Lung microvascular endothelial cell (primary cell): ENCODE measurements at regions not wholly inside any gene's neighbourhood (a gene's known extent, or its start where the extent isn't known, plus 50 kb on each side); places are given as distances from the start of the nearest gene placed in this dataset.
A peak's percentile ranks its signal among the peaks of the same experiment; 100 is the strongest.
"Not testable (repeated sequence)": the region's sequence is repeated elsewhere in the genome, so short reads cannot be mapped to it uniquely, and the experiment has no call there.

Experiments used
- DNase-seq, 2 donors: peaks; one replicate each; pipeline versions ENCODE4 v3.0.0 to v3.0.0-alpha.2; 2010; ENCODE audit warnings: low read depth in 2 of 2

- DNase-seq = no peak
Measured at GRCh38 chr3:65303431-65303830, 615.6 kb upstream of the ADAMTS9 start.

- DNase-seq = peak in 1 of 2 donors; percentile 6
Measured at GRCh38 chr3:65291448-65292125, 603.8 kb upstream of the ADAMTS9 start.

GRCh38 chr3:65288776-65289175, 601.0 kb upstream of the ADAMTS9 start:
- no peak for DNase-seq

- no peak for DNase-seq
Measured at GRCh38 chr3:65285956-65286355, 598.2 kb upstream of the ADAMTS9 start.

- DNase-seq = peak; percentile 1
Measured at GRCh38 chr3:65284961-65285360, 597.2 kb upstream of the ADAMTS9 start.

- no peak for DNase-seq
Measured at GRCh38 chr3:65284546-65284945, 596.7 kb upstream of the ADAMTS9 start.

GRCh38 chr3:65279225-65279782, 591.5 kb upstream of the ADAMTS9 start:
- no peak for DNase-seq

GRCh38 chr3:65277798-65278197, 590.0 kb upstream of the ADAMTS9 start:
- no peak for DNase-seq

GRCh38 chr3:65276551-65276950, 588.8 kb upstream of the ADAMTS9 start:
- no peak for DNase-seq

- peak in 1 of 2 donors; percentile 36 for DNase-seq
Measured at GRCh38 chr3:65268426-65268825, 580.6 kb upstream of the ADAMTS9 start.

GRCh38 chr3:65265942-65266590, 578.3 kb upstream of the ADAMTS9 start:
- peak in 1 of 2 donors; percentile 2 for DNase-seq

- no peak for DNase-seq
Measured at GRCh38 chr3:65265511-65265910, 577.7 kb upstream of the ADAMTS9 start.

- no peak for DNase-seq
Measured at GRCh38 chr3:65262548-65262947, 574.7 kb upstream of the ADAMTS9 start.

GRCh38 chr3:65259946-65260345, 572.1 kb upstream of the ADAMTS9 start:
- DNase-seq = no peak

GRCh38 chr3:65252914-65253313, 565.1 kb upstream of the ADAMTS9 start:
- DNase-seq = not testable (repeated sequence)

- DNase-seq = no peak
Measured at GRCh38 chr3:65252266-65252665, 564.5 kb upstream of the ADAMTS9 start.

- DNase-seq = no peak
Measured at GRCh38 chr3:65251375-65251774, 563.6 kb upstream of the ADAMTS9 start.

GRCh38 chr3:65246561-65246960, 558.8 kb upstream of the ADAMTS9 start:
- no peak for DNase-seq

- peak; percentile 50 to 75 for DNase-seq
Measured at GRCh38 chr3:65245133-65246063, 557.6 kb upstream of the ADAMTS9 start.

GRCh38 chr3:65240366-65240765, 552.6 kb upstream of the ADAMTS9 start:
- no peak for DNase-seq

GRCh38 chr3:65238652-65239051, 550.9 kb upstream of the ADAMTS9 start:
- no peak for DNase-seq

- DNase-seq = no peak
Measured at GRCh38 chr3:65234499-65234898, 546.7 kb upstream of the ADAMTS9 start.
